Left ventricle myocardium inferior (tissue), 1 donor: ENCODE measurements at regions not wholly inside any gene's neighbourhood (a gene's known extent, or its start where the extent isn't known, plus 50 kb on each side); places are given as distances from the start of the nearest gene placed in this dataset.
"Not testable (repeated sequence)": the region's sequence is repeated elsewhere in the genome, so short reads cannot be mapped to it uniquely, and the experiment has no call there.

ENCODE experiments used
- DNase-seq: peaks from one replicate; pipeline ENCODE4 v3.0.0-alpha.2; 2020
- H3K27ac ChIP-seq: fragments of 200-600 bp; replicated peaks from 2 replicates; pipeline ENCODE4 v1.8.0; 2021
- H3K27me3 ChIP-seq: fragments of 200-600 bp; 2 replicates; pipeline ENCODE4 v1.8.0; 2021; ENCODE audit warnings: low read depth
- H3K36me3 ChIP-seq: fragments of 200-600 bp; 2 replicates; pipeline ENCODE4 v1.8.0; 2021
- H3K4me1 ChIP-seq: fragments of 200-600 bp; 2 replicates; pipeline ENCODE4 v1.8.0; 2021
- H3K4me3 ChIP-seq: fragments of 200-600 bp; 2 replicates; pipeline ENCODE4 v1.8.0; 2021; ENCODE audit warnings: mild to moderate bottlenecking, moderate library complexity
- H3K9me3 ChIP-seq: fragments of 200-600 bp; replicated peaks from 2 replicates; pipeline ENCODE4 v1.8.0; 2021
- CTCF ChIP-seq: fragments of 200-600 bp; IDR thresholded peaks from 2 replicates; pipeline ENCODE4 v1.8.0; 2021; ENCODE audit warnings: antibody characterized with exemption, mild to moderate bottlenecking, borderline replicate concordance
- intact Hi-C: fragments of 100-400 bp; cut with micrococcal nuclease; formaldehyde crosslinking; loops from one replicate; pipeline ENCODE4 v1.11.0; 2022
- donor health status: DM: no; HTN: yes; CAD: no; lungs with severe emphysema.

- H3K27ac ChIP-seq, DNase-seq, H3K27me3 ChIP-seq, H3K4me1 ChIP-seq, H3K36me3 ChIP-seq, H3K4me3 ChIP-seq, intact Hi-C loops: not testable (repeated sequence)
- peaks cover 24% of the 10 kb centered on the region for H3K9me3 ChIP-seq
Measured at GRCh38 chr4:55696424-55696823, 60.3 kb upstream of the NMU start.

GRCh38 chr4:55706541-55706940, 70.4 kb upstream of the NMU start:
- no peak for DNase-seq
- no peak for TF ChIP-seq CTCF
- Histone ChIP-seq H3K4me3 (no peak overlapping the region), H3K27me3 (no peaks in the 10 kb centered on the region), H3K4me1 (no peaks in the 10 kb centered on the region), H3K27ac (no peak overlapping the region), H3K9me3 (no peaks in the 10 kb centered on the region), H3K36me3 (no peaks in the 10 kb centered on the region)
- intact Hi-C loops = no loop called here

- H3K4me3 ChIP-seq = no peak overlapping the region
- intact Hi-C loops = no loop called here
- no peak for DNase-seq
- no peaks in the 10 kb centered on the region for H3K27me3 ChIP-seq
- H3K4me1 ChIP-seq = no peaks in the 10 kb centered on the region
- H3K27ac ChIP-seq = no peak overlapping the region
- H3K36me3 ChIP-seq = no peaks in the 10 kb centered on the region
- H3K9me3 ChIP-seq = no peaks in the 10 kb centered on the region
- no peak for TF ChIP-seq CTCF
Measured at GRCh38 chr4:55707507-55707906, 71.4 kb upstream of the NMU start.

- H3K27me3 ChIP-seq, DNase-seq, H3K4me3 ChIP-seq, H3K4me1 ChIP-seq, H3K36me3 ChIP-seq, intact Hi-C loops, H3K27ac ChIP-seq, H3K9me3 ChIP-seq: not testable (repeated sequence)
Measured at GRCh38 chr4:55707991-55708390, 71.9 kb upstream of the NMU start.

- H3K27ac ChIP-seq, H3K4me3 ChIP-seq, H3K27me3 ChIP-seq, DNase-seq, H3K4me1 ChIP-seq, H3K9me3 ChIP-seq, intact Hi-C loops, H3K36me3 ChIP-seq: not testable (repeated sequence)
Measured at GRCh38 chr4:55712835-55713234, 76.7 kb upstream of the NMU start.

- no peaks in the 10 kb centered on the region for H3K4me1 ChIP-seq
- no peaks in the 10 kb centered on the region for H3K36me3 ChIP-seq
- no peak for DNase-seq
- H3K9me3 ChIP-seq = no peaks in the 10 kb centered on the region
- no peaks in the 10 kb centered on the region for H3K27me3 ChIP-seq
- intact Hi-C loops = no loop called here
- H3K4me3 ChIP-seq = no peak overlapping the region
- no peak for TF ChIP-seq CTCF
- no peak overlapping the region for H3K27ac ChIP-seq
Measured at GRCh38 chr4:55721651-55722050, 85.6 kb upstream of the NMU start.

GRCh38 chr4:55722132-55722531, 86.0 kb upstream of the NMU start:
- Histone ChIP-seq H3K27me3 (no peaks in the 10 kb centered on the region), H3K4me1 (no peaks in the 10 kb centered on the region), H3K27ac (no peak overlapping the region), H3K36me3 (no peaks in the 10 kb centered on the region), H3K4me3 (no peak overlapping the region), H3K9me3 (no peaks in the 10 kb centered on the region)
- intact Hi-C loops = no loop called here
- no peak for DNase-seq
- no peak for TF ChIP-seq CTCF
